ENCODE measurements at regions not wholly inside any gene's neighbourhood (a gene's known extent, or its start where the extent isn't known, plus 50 kb on each side); places are given as distances from the start of the nearest gene placed in this dataset.

- DNase-seq: no peak
Observed at GRCh38 chr4:155616117-155616516, 50.5 kb upstream of the GUCY1A1 start.

GRCh38 chr4:155615081-155615887 lies 51.4 kb upstream of the GUCY1A1 start:
- no peak for DNase-seq

GRCh38 chr4:155614111-155614762 lies 52.4 kb upstream of the GUCY1A1 start:
- DNase-seq: no peak

GRCh38 chr4:155612074-155612473 lies 54.6 kb upstream of the GUCY1A1 start:
- DNase-seq: no peak

- no peak for DNase-seq
Observed at GRCh38 chr4:155611501-155611900, 55.1 kb upstream of the GUCY1A1 start.

GRCh38 chr4:155610143-155610542 lies 56.5 kb upstream of the GUCY1A1 start:
- no peak for DNase-seq

- no peak for DNase-seq
Observed at GRCh38 chr4:155609455-155610059, 57.1 kb upstream of the GUCY1A1 start.

- no peak for DNase-seq
Observed at GRCh38 chr4:155608225-155608885, 58.3 kb upstream of the GUCY1A1 start.

GRCh38 chr4:155607481-155607880 lies 59.2 kb upstream of the GUCY1A1 start:
- no peak for DNase-seq

- DNase-seq: no peak
Observed at GRCh38 chr4:155604718-155605626, 61.7 kb upstream of the GUCY1A1 start.

GRCh38 chr4:155603360-155603891 lies 63.2 kb upstream of the GUCY1A1 start:
- DNase-seq: no peak

- no peak for DNase-seq
Observed at GRCh38 chr4:155602351-155603140, 64.1 kb upstream of the GUCY1A1 start.

- DNase-seq: no peak
Observed at GRCh38 chr4:155600244-155600643, 66.4 kb upstream of the GUCY1A1 start.

- DNase-seq: no peak
Observed at GRCh38 chr4:155599596-155599995, 67.1 kb upstream of the GUCY1A1 start.

GRCh38 chr4:155599085-155599484 lies 67.6 kb upstream of the GUCY1A1 start:
- DNase-seq: no peak

GRCh38 chr4:155597933-155598451 lies 68.7 kb upstream of the GUCY1A1 start:
- no peak for DNase-seq

GRCh38 chr4:155597281-155597680 lies 69.4 kb upstream of the GUCY1A1 start:
- no peak for DNase-seq

GRCh38 chr4:155593793-155594192 lies 72.9 kb upstream of the GUCY1A1 start:
- DNase-seq: no peak

- DNase-seq: no peak
Observed at GRCh38 chr4:155592938-155593297, 73.7 kb upstream of the GUCY1A1 start.

GRCh38 chr4:155592179-155592937 lies 74.3 kb upstream of the GUCY1A1 start:
- DNase-seq: no peak

Data from SHP77 (cell line).